Coronary artery (tissue), 2 donors: ENCODE measurements at regions not wholly inside any gene's neighbourhood (a gene's known extent, or its start where the extent isn't known, plus 50 kb on each side); places are given as distances from the start of the nearest gene placed in this dataset.

ENCODE experiments used
- DNase-seq: peaks from one replicate; pipeline ENCODE4 v3.0.0-alpha.2; 2017; ENCODE audit warnings: low spot score
- H3K27ac ChIP-seq, 2 donors: fragments of 200-600 bp; sonication (generic); one replicate each; pipeline ENCODE4 v1.5.1; 2016 to 2019
- H3K4me3 ChIP-seq: fragments of 200-600 bp; sonication (generic); 2 replicates; pipeline ENCODE4 v1.5.1; 2016; ENCODE audit warnings: mild to moderate bottlenecking, moderate library complexity
- CTCF ChIP-seq: fragments of 200-600 bp; sonication (generic); IDR thresholded peaks from one replicate; pipeline ENCODE4 v1.5.1; 2019; ENCODE audit warnings: antibody characterized with exemption

- no peak for TF ChIP-seq CTCF
- no peak overlapping the region for H3K27ac ChIP-seq
- H3K4me3 ChIP-seq: no peak overlapping the region
Observed at GRCh38 chr1:221459558-221459957, 282.3 kb downstream of the DUSP10 start.

GRCh38 chr1:221462345-221462744 lies 279.5 kb downstream of the DUSP10 start:
- Histone ChIP-seq H3K4me3 (no peak overlapping the region), H3K27ac (no peak overlapping the region)
- no peak for TF ChIP-seq CTCF
- DNase-seq: no peak

More at GRCh38 chr1:221459558-221459957, 282.3 kb downstream of the DUSP10 start:
- DNase-seq: no peak

- TF ChIP-seq CTCF: no peak
- Histone ChIP-seq H3K4me3 (no peak overlapping the region), H3K27ac (no peak overlapping the region)
- no peak for DNase-seq
Observed at GRCh38 chr1:221468546-221468945, 273.3 kb downstream of the DUSP10 start.

- TF ChIP-seq CTCF: no peak
- Histone ChIP-seq H3K27ac (no peak overlapping the region), H3K4me3 (no peak overlapping the region)
- DNase-seq: no peak
Observed at GRCh38 chr1:221469476-221469875, 272.4 kb downstream of the DUSP10 start.

- Histone ChIP-seq H3K27ac (no peak overlapping the region), H3K4me3 (no peak overlapping the region)
- no peak for DNase-seq
- TF ChIP-seq CTCF: no peak
Observed at GRCh38 chr1:221470000-221470698, 271.7 kb downstream of the DUSP10 start.

- DNase-seq: no peak
- no peak for TF ChIP-seq CTCF
- H3K27ac ChIP-seq: no peak overlapping the region
Observed at GRCh38 chr1:221473411-221473810, 268.5 kb downstream of the DUSP10 start.

GRCh38 chr1:221477252-221477651 lies 264.6 kb downstream of the DUSP10 start:
- Histone ChIP-seq H3K4me3 (no peak overlapping the region), H3K27ac (no peak overlapping the region)
- TF ChIP-seq CTCF: no peak
- no peak for DNase-seq

More at GRCh38 chr1:221473411-221473810, 268.5 kb downstream of the DUSP10 start:
- H3K4me3 ChIP-seq: no peak overlapping the region
